Smooth muscle cell (in vitro differentiated cells): ENCODE measurements at regions not wholly inside any gene's neighbourhood (a gene's known extent, or its start where the extent isn't known, plus 50 kb on each side); places are given as distances from the start of the nearest gene placed in this dataset.

ENCODE experiments used
- DNase-seq: peaks from one replicate; lab custom pipeline; 2025; ENCODE audit not compliant: unreplicated experiment; lab: John Stamatoyannopoulos, UW
- H2AFZ ChIP-seq: fragments of 200-600 bp; sonication (generic); 2 replicates; pipeline ENCODE4 v1.6.0; 2016; ENCODE audit warnings: antibody characterized with exemption, low read depth, mild to moderate bottlenecking
- H3F3A ChIP-seq: fragments of 200-600 bp; sonication (generic); 2 replicates; pipeline ENCODE4 v1.6.0; 2017; ENCODE audit warnings: antibody characterized with exemption, low read depth
- H3K27ac ChIP-seq: fragments of 200-600 bp; sonication (generic); 2 replicates; pipeline ENCODE4 v1.5.1; 2016; ENCODE audit warnings: low read depth, mild to moderate bottlenecking
- H3K27me3 ChIP-seq: fragments of 200-600 bp; sonication (generic); 2 replicates; pipeline ENCODE4 v1.6.1; 2016; ENCODE audit warnings: low read depth, mild to moderate bottlenecking
- H3K36me3 ChIP-seq: fragments of 200-600 bp; sonication (generic); 2 replicates; pipeline ENCODE4 v1.5.1; 2016; ENCODE audit warnings: low read depth
- H3K4me1 ChIP-seq: fragments of 200-600 bp; sonication (generic); 2 replicates; pipeline ENCODE4 v1.5.1; 2016; ENCODE audit warnings: low read depth
- H3K4me2 ChIP-seq: fragments of 200-600 bp; sonication (generic); 2 replicates; pipeline ENCODE4 v1.6.0; 2016; ENCODE audit warnings: mild to moderate bottlenecking
- H3K4me3 ChIP-seq: fragments of 200-600 bp; sonication (generic); 2 replicates; pipeline ENCODE4 v1.5.1; 2016; ENCODE audit warnings: mild to moderate bottlenecking
- H3K79me2 ChIP-seq: fragments of 200-600 bp; sonication (generic); 2 replicates; pipeline ENCODE4 v1.6.0; 2016; ENCODE audit warnings: low read depth, mild to moderate bottlenecking
- H3K9ac ChIP-seq: fragments of 200-600 bp; sonication (generic); 2 replicates; pipeline ENCODE4 v1.6.0; 2016; ENCODE audit warnings: low read depth
- H3K9me3 ChIP-seq: fragments of 200-600 bp; sonication (generic); replicated peaks from 2 replicates; pipeline ENCODE4 v1.5.1; 2016; ENCODE audit warnings: low read depth
- H4K20me1 ChIP-seq: fragments of 200-600 bp; sonication (generic); 2 replicates; pipeline ENCODE4 v1.6.0; 2016; ENCODE audit warnings: low read depth
- WGBS: methylation state at CpG from one replicate; pipeline ENCODE4 v1.1.7; 2016; ENCODE audit warnings: low lambda C conversion rate; 5-methylcytosine and 5-hydroxymethylcytosine counted together
- TF ChIP-seq, protein P1 (sequence below): fragments of 200-600 bp; sonication (generic); IDR thresholded peaks from 2 replicates; pipeline ENCODE4 v1.5.1; 2017; ENCODE audit warnings: borderline replicate concordance, mild to moderate bottlenecking, antibody characterized with exemption; ENCODE audit not compliant: insufficient read depth, poor library complexity, severe bottlenecking

DNA sequence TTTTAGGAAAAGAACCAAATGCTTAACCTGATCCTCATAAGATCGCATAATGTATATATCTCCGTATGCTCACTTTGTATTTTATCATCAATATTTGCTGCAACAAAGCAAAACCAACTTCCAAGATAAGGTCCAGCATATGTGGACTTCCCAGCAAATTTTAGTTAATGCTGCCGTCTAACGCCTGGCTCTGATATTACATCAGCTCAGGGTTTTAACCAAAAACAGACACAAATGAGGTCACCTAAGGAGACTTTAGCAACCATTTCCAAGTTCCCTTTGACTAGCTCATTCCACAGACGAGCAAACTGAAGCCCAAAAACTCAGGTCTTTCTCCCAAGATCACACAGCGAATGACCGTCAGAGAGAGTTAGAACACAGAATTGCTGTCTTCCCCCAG is 59.4 kb upstream of the UCN3 start:
- no peaks in the 10 kb centered on the region for H3K79me2 ChIP-seq
- H3K9ac ChIP-seq = no peak overlapping the region
- no peak for DNase-seq
- no peaks in the 10 kb centered on the region for H3K4me1 ChIP-seq
- H3K4me3 ChIP-seq = no peak overlapping the region
- 72% methylated on average over 7 of the region's 7 CpGs for WGBS
- H3K36me3 ChIP-seq = no peaks in the 10 kb centered on the region
- no peak overlapping the region for H2AFZ ChIP-seq
- H4K20me1 ChIP-seq = no peaks in the 10 kb centered on the region
- H3K4me2 ChIP-seq = no peak overlapping the region
- no peaks in the 10 kb centered on the region for H3K27me3 ChIP-seq
- no peaks in the 10 kb centered on the region for H3K9me3 ChIP-seq
- TF ChIP-seq, protein P1, sequence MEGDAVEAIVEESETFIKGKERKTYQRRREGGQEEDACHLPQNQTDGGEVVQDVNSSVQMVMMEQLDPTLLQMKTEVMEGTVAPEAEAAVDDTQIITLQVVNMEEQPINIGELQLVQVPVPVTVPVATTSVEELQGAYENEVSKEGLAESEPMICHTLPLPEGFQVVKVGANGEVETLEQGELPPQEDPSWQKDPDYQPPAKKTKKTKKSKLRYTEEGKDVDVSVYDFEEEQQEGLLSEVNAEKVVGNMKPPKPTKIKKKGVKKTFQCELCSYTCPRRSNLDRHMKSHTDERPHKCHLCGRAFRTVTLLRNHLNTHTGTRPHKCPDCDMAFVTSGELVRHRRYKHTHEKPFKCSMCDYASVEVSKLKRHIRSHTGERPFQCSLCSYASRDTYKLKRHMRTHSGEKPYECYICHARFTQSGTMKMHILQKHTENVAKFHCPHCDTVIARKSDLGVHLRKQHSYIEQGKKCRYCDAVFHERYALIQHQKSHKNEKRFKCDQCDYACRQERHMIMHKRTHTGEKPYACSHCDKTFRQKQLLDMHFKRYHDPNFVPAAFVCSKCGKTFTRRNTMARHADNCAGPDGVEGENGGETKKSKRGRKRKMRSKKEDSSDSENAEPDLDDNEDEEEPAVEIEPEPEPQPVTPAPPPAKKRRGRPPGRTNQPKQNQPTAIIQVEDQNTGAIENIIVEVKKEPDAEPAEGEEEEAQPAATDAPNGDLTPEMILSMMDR = peak; percentile 35
- no peaks in the 10 kb centered on the region for H3F3A ChIP-seq
- no peak overlapping the region for H3K27ac ChIP-seq

DNA sequence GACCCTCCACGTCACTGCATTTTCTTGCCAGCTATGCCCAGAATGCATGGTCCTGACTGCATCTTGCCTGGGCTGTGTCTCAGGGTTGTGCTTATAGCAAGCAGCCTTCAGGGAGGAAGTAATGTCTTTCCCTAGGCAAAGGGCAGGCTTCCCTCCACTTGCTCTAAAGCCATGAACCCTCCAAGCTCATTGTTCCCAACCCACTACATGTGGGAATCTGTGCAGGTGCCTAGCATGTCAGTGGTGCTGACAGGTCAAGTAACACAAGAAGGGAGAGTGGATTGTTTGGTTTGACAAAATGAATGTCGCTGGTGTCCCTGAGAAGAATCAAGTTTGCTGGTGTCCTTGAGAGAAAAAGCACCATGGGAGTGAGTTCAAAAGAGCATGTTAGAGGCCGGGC is 53.9 kb upstream of the UCN3 start:
- H4K20me1 ChIP-seq = no peaks in the 10 kb centered on the region
- H3K9me3 ChIP-seq = no peaks in the 10 kb centered on the region
- no peaks in the 10 kb centered on the region for H3F3A ChIP-seq
- no peaks in the 10 kb centered on the region for H3K36me3 ChIP-seq
- H3K4me1 ChIP-seq = no peaks in the 10 kb centered on the region
- no peak overlapping the region for H3K4me3 ChIP-seq
- no peaks in the 10 kb centered on the region for H3K79me2 ChIP-seq
- TF ChIP-seq, protein P1 = no peak
- DNase-seq = no peak
- 94% methylated on average over 3 of the region's 3 CpGs for WGBS
- H3K4me2 ChIP-seq = no peak overlapping the region
- no peak overlapping the region for H2AFZ ChIP-seq
- no peak overlapping the region for H3K27ac ChIP-seq
- no peak overlapping the region for H3K9ac ChIP-seq
- H3K27me3 ChIP-seq = no peaks in the 10 kb centered on the region

DNA sequence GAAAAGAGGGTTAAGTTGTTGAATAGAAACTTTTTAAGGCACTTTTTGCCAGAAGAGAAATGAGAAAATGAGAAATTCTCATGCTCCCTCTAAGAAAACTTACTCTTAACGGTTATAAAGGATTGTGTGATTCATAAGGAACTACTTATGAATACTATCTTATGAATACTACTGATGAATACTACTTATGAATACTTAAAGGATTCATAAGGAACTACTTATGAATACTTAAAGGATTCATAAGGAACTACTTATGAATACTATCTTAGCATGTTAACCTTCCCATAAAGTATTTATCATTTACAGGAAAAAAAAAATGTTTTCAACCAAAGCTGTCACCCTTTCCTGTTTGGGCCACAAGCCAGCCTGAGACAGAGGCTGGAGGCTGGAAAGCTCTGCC is 53.1 kb upstream of the UCN3 start:
- TF ChIP-seq, protein P1 = no peak
- Histone ChIP-seq H3K36me3 (no peaks in the 10 kb centered on the region), H2AFZ (no peak overlapping the region), H4K20me1 (no peaks in the 10 kb centered on the region), H3K4me3 (no peak overlapping the region), H3K27ac (no peak overlapping the region), H3K4me1 (no peaks in the 10 kb centered on the region), H3K27me3 (no peaks in the 10 kb centered on the region), H3K9me3 (no peaks in the 10 kb centered on the region), H3F3A (no peaks in the 10 kb centered on the region), H3K79me2 (no peaks in the 10 kb centered on the region), H3K9ac (no peak overlapping the region), H3K4me2 (no peak overlapping the region)
- WGBS = 85% methylated on average over 1 of the region's 1 CpG
- DNase-seq = no peak

DNA sequence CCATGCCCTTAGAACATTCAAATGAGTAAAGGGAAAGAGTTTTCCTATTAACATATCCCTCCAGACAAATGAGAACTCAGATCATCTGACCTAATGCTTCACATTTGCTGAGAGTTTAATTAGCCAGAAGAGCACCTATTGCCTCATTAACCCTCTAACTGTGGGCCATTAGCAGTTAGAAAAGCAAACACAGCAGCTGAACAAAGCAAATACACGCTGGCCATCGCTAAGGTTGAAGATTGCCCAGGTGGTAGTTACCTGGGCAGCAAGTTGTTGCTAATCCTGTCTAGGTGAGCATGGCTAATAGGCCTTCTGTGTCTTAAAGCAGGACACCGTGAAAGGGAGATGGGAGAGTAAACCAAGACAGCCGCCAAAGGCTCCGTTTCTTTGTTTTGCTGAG is 49.9 kb upstream of the UCN3 start:
- Histone ChIP-seq H3K4me1 (no peaks in the 10 kb centered on the region), H3K79me2 (no peaks in the 10 kb centered on the region), H3K36me3 (no peaks in the 10 kb centered on the region), H3K27me3 (no peaks in the 10 kb centered on the region), H4K20me1 (no peaks in the 10 kb centered on the region), H2AFZ (no peak overlapping the region), H3K4me3 (no peak overlapping the region), H3K4me2 (no peak overlapping the region), H3F3A (no peaks in the 10 kb centered on the region), H3K9me3 (no peaks in the 10 kb centered on the region), H3K27ac (no peak overlapping the region), H3K9ac (no peak overlapping the region)
- TF ChIP-seq, protein P1 = no peak
- no peak for DNase-seq
- 98% methylated on average over 5 of the region's 5 CpGs for WGBS
